ENCODE measurements at regions not wholly inside any gene's neighbourhood (a gene's known extent, or its start where the extent isn't known, plus 50 kb on each side); places are given as distances from the start of the nearest gene placed in this dataset.

GRCh38 chr14:96986256-96987085 is 189.3 kb downstream of the VRK1 start:
- DNase-seq = no peak

- DNase-seq = no peak
These were observed 189.9 kb downstream of the VRK1 start for GRCh38 chr14:96987086-96987474.

GRCh38 chr14:96987771-96988170 is 190.6 kb downstream of the VRK1 start:
- no peak for DNase-seq

GRCh38 chr14:96989306-96989705 is 192.1 kb downstream of the VRK1 start:
- DNase-seq = no peak

GRCh38 chr14:96991226-96991625 is 194.0 kb downstream of the VRK1 start:
- no peak for DNase-seq

- no peak for DNase-seq
These were observed 197.8 kb downstream of the VRK1 start for GRCh38 chr14:96994999-96995398.

- DNase-seq = no peak
These were observed 200.1 kb downstream of the VRK1 start for GRCh38 chr14:96997269-96997668.

- no peak for DNase-seq
These were observed 200.8 kb downstream of the VRK1 start for GRCh38 chr14:96997996-96998395.

- DNase-seq = no peak
These were observed 202.5 kb downstream of the VRK1 start for GRCh38 chr14:96999654-97000155.

GRCh38 chr14:97002454-97002853 is 205.3 kb downstream of the VRK1 start:
- no peak for DNase-seq

GRCh38 chr14:97005934-97006333 is 208.8 kb downstream of the VRK1 start:
- no peak for DNase-seq

- DNase-seq = no peak
These were observed 213.4 kb downstream of the VRK1 start for GRCh38 chr14:97010491-97011160.

GRCh38 chr14:97013878-97014277 is 216.7 kb downstream of the VRK1 start:
- no peak for DNase-seq

GRCh38 chr14:97021001-97021400 is 223.8 kb downstream of the VRK1 start:
- DNase-seq = no peak

GRCh38 chr14:97021571-97022168 is 224.5 kb downstream of the VRK1 start:
- no peak for DNase-seq

GRCh38 chr14:97022741-97023140 is 225.6 kb downstream of the VRK1 start:
- no peak for DNase-seq

GRCh38 chr14:97023871-97024270 is 226.7 kb downstream of the VRK1 start:
- no peak for DNase-seq

- DNase-seq = no peak
These were observed 227.1 kb downstream of the VRK1 start for GRCh38 chr14:97024300-97024699.

- DNase-seq = no peak
These were observed 228.5 kb downstream of the VRK1 start for GRCh38 chr14:97025722-97026121.

- no peak for DNase-seq
These were observed 230.2 kb downstream of the VRK1 start for GRCh38 chr14:97027256-97027999.

- DNase-seq = no peak
These were observed 231.2 kb downstream of the VRK1 start for GRCh38 chr14:97028382-97028781.

- DNase-seq = no peak
These were observed 232.6 kb downstream of the VRK1 start for GRCh38 chr14:97029800-97030199.

- DNase-seq = no peak
These were observed 234.3 kb downstream of the VRK1 start for GRCh38 chr14:97031530-97031929.
